Right lobe of liver (tissue), 6 donors: ENCODE measurements at regions not wholly inside any gene's neighbourhood (a gene's known extent, or its start where the extent isn't known, plus 50 kb on each side); places are given as distances from the start of the nearest gene placed in this dataset.
"Not testable (repeated sequence)": the region's sequence is repeated elsewhere in the genome, so short reads cannot be mapped to it uniquely, and the experiment has no call there.

Source experiments
- ATAC-seq, 4 donors: fragments of 200-7000 bp; cut with Tn5 transposase; one replicate each; pipeline ENCODE4 v1.9.1; 2020; ENCODE audit warnings: mild to moderate bottlenecking in 4 of 4, moderate library complexity in 4 of 4
- DNase-seq, 3 donors: peaks; one replicate each; pipeline ENCODE4 v3.0.0-alpha.2; 2020
- H3K27ac ChIP-seq, 3 donors: fragments of 200-600 bp; one replicate each; pipeline ENCODE4 v1.8.0; 2022
- H3K27me3 ChIP-seq, 2 donors: fragments of 200-600 bp; one replicate each; pipeline ENCODE4 v1.8.0; 2022
- H3K36me3 ChIP-seq, 4 donors: fragments of 200-600 bp; sonication (generic) in 1 of 4; one replicate each; pipeline versions ENCODE4 v1.5.1 to v1.8.0; 2017 to 2022; ENCODE audit warnings: control low read depth in 1 of 4
- H3K4me1 ChIP-seq, 4 donors: fragments of 200-600 bp; sonication (generic) in 1 of 4; one replicate each; pipeline versions ENCODE4 v1.5.1 to v1.8.0; 2017 to 2022; ENCODE audit warnings: control low read depth in 1 of 4
- H3K4me3 ChIP-seq, 3 donors: fragments of 200-600 bp; one replicate each; pipeline ENCODE4 v1.8.0; 2022
- H3K9me3 ChIP-seq, 4 donors: fragments of 200-600 bp; sonication (generic) in 1 of 4; one replicate each; pipeline versions ENCODE4 v1.5.1 to v1.8.0; 2017 to 2022; ENCODE audit warnings: control low read depth in 1 of 4
- POLR2A ChIP-seq: fragments of 450-650 bp; IDR thresholded peaks from one replicate; pipeline ENCODE4 v1.6.1; 2017; ENCODE audit warnings: antibody characterized with exemption, mild to moderate bottlenecking
- WGBS: methylation state at CpG from one replicate; pipeline ENCODE4 v1.1.6; 2018; ENCODE audit warnings: low coverage, low lambda C conversion rate; ENCODE audit not compliant: insufficient coverage; ENCODE audit errors: missing lambda C conversion rate; 5-methylcytosine and 5-hydroxymethylcytosine counted together
- intact Hi-C, 2 donors: fragments of 100-400 bp; cut with DNase I; formaldehyde crosslinking; loops; one replicate each; pipeline versions ENCODE4 v1.11.2 to v1.14.1; 2022
- TF ChIP-seq, protein P1 (sequence below), 4 donors: fragments of 200-600 bp in 3 of 4; fragments of 450-650 bp in 1 of 4; IDR thresholded peaks; one replicate each; pipeline versions ENCODE4 v1.5.1 to v1.8.0; 2016 to 2022; ENCODE audit warnings: antibody characterized with exemption in 4 of 4, mild to moderate bottlenecking in 2 of 4
- donor health status: DM: no; HTN: yes; CAD: no.
- donor health status: DM: no; HTN: no; CAD: no.
- donor health status: DM: no; HTN: no; CAD: no.
- donor health status: DM: no; HTN: yes; CAD: no.
- donor health status: DM: no; HTN: yes; CAD: no.

DNA sequence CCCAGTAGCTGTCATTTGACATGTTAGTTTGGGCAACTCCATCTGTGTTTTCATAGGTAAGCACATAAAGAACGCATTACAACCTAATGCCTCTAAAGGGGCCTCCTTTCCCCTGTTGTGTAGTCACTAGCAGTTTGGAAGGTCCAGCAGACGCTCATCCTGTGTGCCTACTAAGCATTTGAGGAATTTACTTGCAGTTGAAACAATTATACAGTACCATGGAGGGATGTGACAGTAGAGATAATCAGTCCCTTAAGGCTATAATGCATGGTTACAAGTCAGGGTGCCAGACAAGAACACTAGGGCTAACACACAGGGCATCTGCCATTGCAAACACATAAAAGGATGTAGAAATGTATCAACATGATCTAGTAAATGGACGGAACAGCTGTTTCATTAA lies 138.3 kb downstream of the PCDH10 start:
- Histone ChIP-seq H3K9me3 (no peaks in the 10 kb centered on the region), H3K4me1 (no peaks in the 10 kb centered on the region), H3K36me3 (no peaks in the 10 kb centered on the region), H3K4me3 (no peak overlapping the region), H3K27ac (no peak overlapping the region), H3K27me3 (no peaks in the 10 kb centered on the region)
- DNase-seq (no peak), ATAC-seq (no peak)
- TF ChIP-seq POLR2A: no peak
- TF ChIP-seq, protein P1, sequence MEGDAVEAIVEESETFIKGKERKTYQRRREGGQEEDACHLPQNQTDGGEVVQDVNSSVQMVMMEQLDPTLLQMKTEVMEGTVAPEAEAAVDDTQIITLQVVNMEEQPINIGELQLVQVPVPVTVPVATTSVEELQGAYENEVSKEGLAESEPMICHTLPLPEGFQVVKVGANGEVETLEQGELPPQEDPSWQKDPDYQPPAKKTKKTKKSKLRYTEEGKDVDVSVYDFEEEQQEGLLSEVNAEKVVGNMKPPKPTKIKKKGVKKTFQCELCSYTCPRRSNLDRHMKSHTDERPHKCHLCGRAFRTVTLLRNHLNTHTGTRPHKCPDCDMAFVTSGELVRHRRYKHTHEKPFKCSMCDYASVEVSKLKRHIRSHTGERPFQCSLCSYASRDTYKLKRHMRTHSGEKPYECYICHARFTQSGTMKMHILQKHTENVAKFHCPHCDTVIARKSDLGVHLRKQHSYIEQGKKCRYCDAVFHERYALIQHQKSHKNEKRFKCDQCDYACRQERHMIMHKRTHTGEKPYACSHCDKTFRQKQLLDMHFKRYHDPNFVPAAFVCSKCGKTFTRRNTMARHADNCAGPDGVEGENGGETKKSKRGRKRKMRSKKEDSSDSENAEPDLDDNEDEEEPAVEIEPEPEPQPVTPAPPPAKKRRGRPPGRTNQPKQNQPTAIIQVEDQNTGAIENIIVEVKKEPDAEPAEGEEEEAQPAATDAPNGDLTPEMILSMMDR (IDR thresholded peaks at IDR 0.05): no peak
- intact Hi-C loops: no loop called here
- 41% methylated on average over 3 of the region's 3 CpGs for WGBS

GRCh38 chr4:133278591-133278990 lies 129.5 kb downstream of the PCDH10 start:
- H3K4me3 ChIP-seq: no peak overlapping the region
- DNase-seq (no peak), ATAC-seq (no peak)
- no peaks in the 10 kb centered on the region for H3K27me3 ChIP-seq
- TF ChIP-seq, protein P1 (IDR thresholded peaks at IDR 0.05): no peak
- TF ChIP-seq POLR2A: no peak
- no peak overlapping the region for H3K27ac ChIP-seq
- no peaks in the 10 kb centered on the region for H3K9me3 ChIP-seq
- intact Hi-C loops: no loop called here
- WGBS: 44% methylated on average over 1 of the region's 1 CpG
- no peaks in the 10 kb centered on the region for H3K36me3 ChIP-seq
- H3K4me1 ChIP-seq: no peaks in the 10 kb centered on the region

DNA sequence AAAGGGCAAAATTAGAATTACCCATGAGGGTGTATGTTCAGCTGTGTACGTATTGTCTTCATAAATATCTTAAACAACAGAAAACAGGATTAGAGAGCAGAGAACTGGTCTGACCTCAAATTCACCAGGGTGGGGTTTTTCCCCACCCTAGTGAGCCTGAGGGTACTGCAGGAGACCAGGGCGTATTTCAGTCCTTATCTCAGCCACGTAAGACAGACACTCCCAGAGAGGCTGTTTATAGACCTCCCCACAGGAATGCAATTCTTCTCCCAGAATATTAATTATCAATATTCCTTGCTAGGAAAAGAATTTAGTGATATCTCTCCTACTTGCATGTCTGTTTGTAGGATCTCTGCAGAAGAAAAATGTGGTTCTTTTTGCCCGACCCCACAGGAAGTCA lies 128.8 kb downstream of the PCDH10 start:
- ATAC-seq, H3K4me3 ChIP-seq, H3K36me3 ChIP-seq, DNase-seq, H3K9me3 ChIP-seq, intact Hi-C loops, H3K4me1 ChIP-seq, H3K27me3 ChIP-seq, H3K27ac ChIP-seq: not testable (repeated sequence)
- 55% methylated on average over 4 of the region's 4 CpGs for WGBS

- Histone ChIP-seq H3K9me3 (no peaks in the 10 kb centered on the region), H3K36me3 (no peaks in the 10 kb centered on the region), H3K4me3 (no peak overlapping the region), H3K27me3 (no peaks in the 10 kb centered on the region), H3K4me1 (no peaks in the 10 kb centered on the region), H3K27ac (no peak overlapping the region)
- TF ChIP-seq POLR2A: no peak
- ATAC-seq (no peak), DNase-seq (no peak)
- intact Hi-C loops: no loop called here
- 49% methylated on average over 3 of the region's 3 CpGs for WGBS
These were observed 126.2 kb downstream of the PCDH10 start for GRCh38 chr4:133275246-133275645.

DNA sequence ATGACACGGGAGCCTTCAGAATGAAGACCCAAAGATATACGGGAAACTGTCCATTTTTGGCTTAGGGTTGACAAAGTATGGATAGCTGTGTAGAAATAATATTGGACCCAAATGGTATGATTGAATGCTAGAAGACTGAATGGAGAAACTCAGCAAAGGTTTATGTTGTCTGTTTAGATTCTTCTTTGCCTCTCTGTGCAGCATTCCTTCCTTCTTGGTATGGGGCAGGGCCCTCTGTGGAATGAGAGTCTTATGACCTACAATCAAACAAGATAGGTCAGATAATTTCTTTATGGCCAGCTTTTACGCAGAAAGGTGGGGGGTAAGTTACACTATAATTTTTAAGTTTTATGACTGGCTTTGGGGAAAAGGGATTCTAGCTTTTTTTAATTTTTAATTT lies 124.3 kb downstream of the PCDH10 start:
- ATAC-seq (no peak), DNase-seq (no peak)
- no peak for TF ChIP-seq POLR2A
- TF ChIP-seq, protein P1 (IDR thresholded peaks at IDR 0.05): no peak
- intact Hi-C loops: no loop called here
- Histone ChIP-seq H3K36me3 (no peaks in the 10 kb centered on the region), H3K4me3 (no peak overlapping the region), H3K4me1 (no peaks in the 10 kb centered on the region), H3K27me3 (no peaks in the 10 kb centered on the region), H3K9me3 (no peaks in the 10 kb centered on the region), H3K27ac (no peak overlapping the region)
- 46% methylated on average over 3 of the region's 3 CpGs for WGBS

GRCh38 chr4:133270021-133270570 lies 121.0 kb downstream of the PCDH10 start:
- Histone ChIP-seq H3K27ac (no peak overlapping the region), H3K27me3 (no peaks in the 10 kb centered on the region), H3K4me1 (no peaks in the 10 kb centered on the region), H3K9me3 (no peaks in the 10 kb centered on the region), H3K4me3 (no peak overlapping the region), H3K36me3 (no peaks in the 10 kb centered on the region)
- intact Hi-C loops: no loop called here
- ATAC-seq: peak in 1 of 4 donors; percentile 43
- WGBS: 28% methylated on average over 2 of the region's 2 CpGs
- no peak for DNase-seq
- TF ChIP-seq, protein P1 (IDR thresholded peaks at IDR 0.05): no peak
- TF ChIP-seq POLR2A: no peak
